ENCODE measurements at regions not wholly inside any gene's neighbourhood (a gene's known extent, or its start where the extent isn't known, plus 50 kb on each side); places are given as distances from the start of the nearest gene placed in this dataset.

DNA sequence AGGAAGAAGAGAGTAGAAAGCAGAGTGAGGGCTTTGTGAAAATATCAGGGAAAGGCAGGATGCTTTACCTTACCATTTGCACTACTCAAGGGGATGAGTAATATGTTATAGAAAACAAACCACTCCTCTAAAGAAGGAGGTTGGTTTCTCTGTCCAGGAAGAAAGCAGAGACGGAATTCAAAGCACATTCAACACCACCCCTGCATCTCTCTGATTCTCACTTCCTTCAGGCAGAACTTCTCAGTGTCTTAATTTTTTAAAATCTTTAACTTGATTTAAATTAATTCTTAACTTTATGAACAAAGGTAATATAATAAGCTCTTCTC, 82.4 kb downstream of the NR2F2 start:
- DNase-seq (no peak), ATAC-seq (ENCODE audit: low read depth) (no peak)
- Histone ChIP-seq H3K27ac (ENCODE audit: insufficient read depth, low read length) (no peak overlapping the region), H3K14ac (replicated peaks; ENCODE audit: low read depth, low read length) (no peak overlapping the region), H3K4ac (ENCODE audit: low read depth, low read length) (no peak overlapping the region), H4K91ac (ENCODE audit: insufficient read depth, low read depth, low read length) (no peak overlapping the region), H3K4me3 (ENCODE audit: insufficient read depth, low read depth, low read length) (no peak overlapping the region), H3K18ac (ENCODE audit: low read depth, low read length) (no peak overlapping the region), H3K23ac (ENCODE audit: low read depth, low read length) (no peak overlapping the region), H3K79me1 (ENCODE audit: low read depth in 1 of 2, low read length in 2 of 2) (no peaks in the 10 kb centered on the region), H4K20me1 (ENCODE audit: insufficient read depth, low read length) (no peaks in the 10 kb centered on the region), H2BK15ac (ENCODE audit: low read depth, low read length) (no peak overlapping the region), H3K4me2 (ENCODE audit: low read depth, low read length) (no peak overlapping the region), H3K27me3 (ENCODE audit: control insufficient read depth, insufficient read depth, low read length) (peaks cover 91% of the 10 kb centered on the region), H2BK20ac (ENCODE audit: low read depth, low read length) (no peak overlapping the region), H3K56ac (ENCODE audit: extremely low read depth, insufficient read depth, low read length) (no peak overlapping the region), H3K9me1 (ENCODE audit: insufficient read depth, low read length) (no peaks in the 10 kb centered on the region), H2AK9ac (replicated peaks; ENCODE audit: low read depth, low read length, poor library complexity) (no peak overlapping the region), H3K9ac (ENCODE audit: low read depth, low read length) (no peak overlapping the region), H3K4me1 (ENCODE audit: control insufficient read depth, insufficient read depth, low read length) (peaks cover 4% of the 10 kb centered on the region; the same call in 1 of the 2 replicates), H2BK120ac (ENCODE audit: low read depth, low read length) (no peak overlapping the region), H2BK5ac (ENCODE audit: low read depth, low read length, poor library complexity, severe bottlenecking) (no peak overlapping the region), H3K9me3 (ENCODE audit: control insufficient read depth, insufficient read depth, low read length) (peaks cover 16% of the 10 kb centered on the region), H2AFZ (replicated peaks; ENCODE audit: low read length, poor library complexity) (no peak overlapping the region), H2AK5ac (ENCODE audit: low read depth, low read length) (no peak overlapping the region), H4K8ac (ENCODE audit: low read depth in 2 of 2, low read length in 2 of 2) (no peak overlapping the region), H4K5ac (ENCODE audit: low read depth, low read length) (no peak overlapping the region), H3K36me3 (ENCODE audit: control insufficient read depth, insufficient read depth, low read length) (no peaks in the 10 kb centered on the region)
- ChIA-PET CTCF (interaction anchor here (0.6 kb wide), 1 partner anchor 1626 kb away, joined by 3 read pairs; no protein-coding TSS in a partner anchor), POLR2A (ENCODE audit: unreplicated experiment) (no interaction called here)
- intact Hi-C loops (cut with micrococcal nuclease) = no loop called here
- TF ChIP-seq ELK1 (IDR thresholded peaks at IDR 0.05; ENCODE audit: borderline replicate concordance, low read depth, low read length) = no peak
- TF ChIP-seq CHD1 (IDR thresholded peaks at IDR 0.05; ENCODE audit: low read depth, low read length) = no peak
- no peak for TF ChIP-seq FOS (IDR thresholded peaks at IDR 0.05; ENCODE audit: low read depth, low read length)
- no peak for TF ChIP-seq NFE2L2 (IDR thresholded peaks at IDR 0.05; ENCODE audit: low read depth, low read length)
- no peak for TF ChIP-seq RFX5 (IDR thresholded peaks at IDR 0.05; ENCODE audit: low read depth, low read length)
- no peak for TF ChIP-seq RAD21 (IDR thresholded peaks at IDR 0.05; ENCODE audit: low read length)
- TF ChIP-seq, protein P1, sequence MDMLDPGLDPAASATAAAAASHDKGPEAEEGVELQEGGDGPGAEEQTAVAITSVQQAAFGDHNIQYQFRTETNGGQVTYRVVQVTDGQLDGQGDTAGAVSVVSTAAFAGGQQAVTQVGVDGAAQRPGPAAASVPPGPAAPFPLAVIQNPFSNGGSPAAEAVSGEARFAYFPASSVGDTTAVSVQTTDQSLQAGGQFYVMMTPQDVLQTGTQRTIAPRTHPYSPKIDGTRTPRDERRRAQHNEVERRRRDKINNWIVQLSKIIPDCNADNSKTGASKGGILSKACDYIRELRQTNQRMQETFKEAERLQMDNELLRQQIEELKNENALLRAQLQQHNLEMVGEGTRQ (IDR thresholded peaks at IDR 0.05; ENCODE audit: low read depth, low read length) = no peak
- dilution Hi-C loops (cut with HindIII; ENCODE audit: low sequenced_read_pairs, unreplicated experiment) = no loop called here
- no CpG with 5 or more reads among the region's 1 CpG for WGBS, 2 experiments (ENCODE audit: extremely low coverage in 2 of 2, insufficient read length in 1 of 2)
- no TSS peak for BruUV-seq (replicated peaks)
- in situ Hi-C loops (cut with MboI; ENCODE audit: low sequenced_read_pairs) = no loop called here

All from IMR-90 (cell line).